Hippocampal formation (tissue), 2 donors: ENCODE measurements at regions not wholly inside any gene's neighbourhood (a gene's known extent, or its start where the extent isn't known, plus 50 kb on each side); places are given as distances from the start of the nearest gene placed in this dataset.

Experiments
- DNase-seq, 2 donors: peaks; one replicate each; lab custom pipeline; 2025; lab: John Stamatoyannopoulos, UW

- DNase-seq, result no peak
These were observed 265.1 kb downstream of the GBA3 start for GRCh38 chr4:22957774-22958309.

- no peak for DNase-seq
These were observed 256.6 kb downstream of the GBA3 start for GRCh38 chr4:22949161-22949855.

- no peak for DNase-seq
These were observed 255.1 kb downstream of the GBA3 start for GRCh38 chr4:22947851-22948250.

- no peak for DNase-seq
These were observed 250.3 kb downstream of the GBA3 start for GRCh38 chr4:22942920-22943559.

- DNase-seq, result no peak
These were observed 249.1 kb downstream of the GBA3 start for GRCh38 chr4:22941688-22942375.

- no peak for DNase-seq
These were observed 239.6 kb downstream of the GBA3 start for GRCh38 chr4:22932326-22932725.

GRCh38 chr4:22922426-22922825, 229.7 kb downstream of the GBA3 start:
- no peak for DNase-seq

GRCh38 chr4:22921936-22922335, 229.2 kb downstream of the GBA3 start:
- no peak for DNase-seq

GRCh38 chr4:22911285-22911684, 218.5 kb downstream of the GBA3 start:
- no peak for DNase-seq

- DNase-seq, result no peak
These were observed 217.5 kb downstream of the GBA3 start for GRCh38 chr4:22910200-22910599.

GRCh38 chr4:22906045-22906444, 213.3 kb downstream of the GBA3 start:
- DNase-seq, result no peak

- DNase-seq, result no peak
These were observed 211.2 kb downstream of the GBA3 start for GRCh38 chr4:22903913-22904312.

GRCh38 chr4:22901631-22902030, 208.9 kb downstream of the GBA3 start:
- no peak for DNase-seq

GRCh38 chr4:22900876-22901275, 208.1 kb downstream of the GBA3 start:
- no peak for DNase-seq

- DNase-seq, result peak in 1 of 2 donors; percentile 43
These were observed 204.9 kb downstream of the GBA3 start for GRCh38 chr4:22897520-22898108.

GRCh38 chr4:22895482-22895881, 202.7 kb downstream of the GBA3 start:
- no peak for DNase-seq

GRCh38 chr4:22884157-22884556, 191.4 kb downstream of the GBA3 start:
- no peak for DNase-seq

GRCh38 chr4:22881411-22881810, 188.7 kb downstream of the GBA3 start:
- DNase-seq, result no peak

GRCh38 chr4:22877486-22878052, 184.8 kb downstream of the GBA3 start:
- DNase-seq, result no peak

- no peak for DNase-seq
These were observed 183.5 kb downstream of the GBA3 start for GRCh38 chr4:22876270-22876669.

GRCh38 chr4:22875587-22876257, 183.0 kb downstream of the GBA3 start:
- DNase-seq, result no peak
